ENCODE measurements at regions not wholly inside any gene's neighbourhood (a gene's known extent, or its start where the extent isn't known, plus 50 kb on each side); places are given as distances from the start of the nearest gene placed in this dataset.
A peak's percentile ranks its signal among the peaks of the same experiment; 100 is the strongest.

GRCh38 chrX:9316096-9316495 is 148.8 kb upstream of the TBL1X start:
- H3K4me1 ChIP-seq (ENCODE audit: insufficient read depth, low read length), result no peaks in the 10 kb centered on the region
- H3K36me3 ChIP-seq (ENCODE audit: insufficient read depth, low read length), result no peaks in the 10 kb centered on the region
- no peaks in the 10 kb centered on the region for H4K20me1 ChIP-seq (ENCODE audit: insufficient read depth, low read length)
- H3K4me3 ChIP-seq (ENCODE audit: low read depth in 1 of 2, low read length in 2 of 2), result no peak overlapping the region
- no peak for DNase-seq
- no peaks in the 10 kb centered on the region for H3K27me3 ChIP-seq (ENCODE audit: insufficient read depth, low read length, poor library complexity)
- no peaks in the 10 kb centered on the region for H3K79me2 ChIP-seq (ENCODE audit: insufficient read depth, low read length)
- H3K9me3 ChIP-seq (ENCODE audit: insufficient read depth, low read length, severe bottlenecking), result no peaks in the 10 kb centered on the region
- H3K27ac ChIP-seq (ENCODE audit: low read length), result no peak overlapping the region
- H2AFZ ChIP-seq (ENCODE audit: low read depth, low read length), result no peak overlapping the region
- no peak overlapping the region for H3K9ac ChIP-seq (ENCODE audit: low read depth, low read length)
- H3K4me2 ChIP-seq (ENCODE audit: insufficient read depth, low read length), result no peak overlapping the region
- no peak for TF ChIP-seq CTCF (IDR thresholded peaks at IDR 0.05; ENCODE audit: borderline replicate concordance, extremely low read depth, low read length, poor library complexity, severe bottlenecking)
- no peak for TF ChIP-seq EZH2 (IDR thresholded peaks at IDR 0.05; ENCODE audit: borderline replicate concordance, low read depth, low read length, severe bottlenecking)
- ATAC-seq (ENCODE audit: insufficient read depth, low read depth), result no peak

GRCh38 chrX:9317176-9317575 is 147.7 kb upstream of the TBL1X start:
- no peak overlapping the region for H3K9ac ChIP-seq (ENCODE audit: low read depth, low read length)
- H2AFZ ChIP-seq (ENCODE audit: low read depth, low read length), result no peak overlapping the region
- H3K36me3 ChIP-seq (ENCODE audit: insufficient read depth, low read length), result no peaks in the 10 kb centered on the region
- DNase-seq, result no peak
- no peaks in the 10 kb centered on the region for H3K4me1 ChIP-seq (ENCODE audit: insufficient read depth, low read length)
- H3K9me3 ChIP-seq (ENCODE audit: insufficient read depth, low read length, severe bottlenecking), result no peaks in the 10 kb centered on the region
- H3K27ac ChIP-seq (ENCODE audit: low read length), result no peak overlapping the region
- TF ChIP-seq CTCF (IDR thresholded peaks at IDR 0.05; ENCODE audit: borderline replicate concordance, extremely low read depth, low read length, poor library complexity, severe bottlenecking) (no peak), EZH2 (IDR thresholded peaks at IDR 0.05; ENCODE audit: borderline replicate concordance, low read depth, low read length, severe bottlenecking) (no peak)
- no peaks in the 10 kb centered on the region for H3K27me3 ChIP-seq (ENCODE audit: insufficient read depth, low read length, poor library complexity)
- no peak for ATAC-seq (ENCODE audit: insufficient read depth, low read depth)
- H3K79me2 ChIP-seq (ENCODE audit: insufficient read depth, low read length), result no peaks in the 10 kb centered on the region
- H4K20me1 ChIP-seq (ENCODE audit: insufficient read depth, low read length), result no peaks in the 10 kb centered on the region
- no peak overlapping the region for H3K4me2 ChIP-seq (ENCODE audit: insufficient read depth, low read length)
- no peak overlapping the region for H3K4me3 ChIP-seq (ENCODE audit: low read depth in 1 of 2, low read length in 2 of 2)

GRCh38 chrX:9318213-9318612 is 146.6 kb upstream of the TBL1X start:
- ATAC-seq (ENCODE audit: insufficient read depth, low read depth), result peak; percentile 49; the same call in 1 of the 3 replicates
- no peak overlapping the region for H3K4me2 ChIP-seq (ENCODE audit: insufficient read depth, low read length)
- no peaks in the 10 kb centered on the region for H4K20me1 ChIP-seq (ENCODE audit: insufficient read depth, low read length)
- H3K9ac ChIP-seq (ENCODE audit: low read depth, low read length), result no peak overlapping the region
- no peaks in the 10 kb centered on the region for H3K79me2 ChIP-seq (ENCODE audit: insufficient read depth, low read length)
- no peaks in the 10 kb centered on the region for H3K4me1 ChIP-seq (ENCODE audit: insufficient read depth, low read length)
- no peaks in the 10 kb centered on the region for H3K27me3 ChIP-seq (ENCODE audit: insufficient read depth, low read length, poor library complexity)
- no peak for DNase-seq
- no peak overlapping the region for H3K4me3 ChIP-seq (ENCODE audit: low read depth in 1 of 2, low read length in 2 of 2)
- no peaks in the 10 kb centered on the region for H3K9me3 ChIP-seq (ENCODE audit: insufficient read depth, low read length, severe bottlenecking)
- TF ChIP-seq CTCF (IDR thresholded peaks at IDR 0.05; ENCODE audit: borderline replicate concordance, extremely low read depth, low read length, poor library complexity, severe bottlenecking), result no peak
- no peak for TF ChIP-seq EZH2 (IDR thresholded peaks at IDR 0.05; ENCODE audit: borderline replicate concordance, low read depth, low read length, severe bottlenecking)
- H3K36me3 ChIP-seq (ENCODE audit: insufficient read depth, low read length), result no peaks in the 10 kb centered on the region
- no peak overlapping the region for H3K27ac ChIP-seq (ENCODE audit: low read length)
- no peak overlapping the region for H2AFZ ChIP-seq (ENCODE audit: low read depth, low read length)

GRCh38 chrX:9318766-9319165 is 146.1 kb upstream of the TBL1X start:
- Histone ChIP-seq H3K4me3 (ENCODE audit: low read depth in 1 of 2, low read length in 2 of 2) (no peak overlapping the region), H4K20me1 (ENCODE audit: insufficient read depth, low read length) (no peaks in the 10 kb centered on the region), H3K9ac (ENCODE audit: low read depth, low read length) (no peak overlapping the region), H2AFZ (ENCODE audit: low read depth, low read length) (no peak overlapping the region), H3K36me3 (ENCODE audit: insufficient read depth, low read length) (no peaks in the 10 kb centered on the region), H3K79me2 (ENCODE audit: insufficient read depth, low read length) (no peaks in the 10 kb centered on the region), H3K9me3 (ENCODE audit: insufficient read depth, low read length, severe bottlenecking) (no peaks in the 10 kb centered on the region), H3K27ac (ENCODE audit: low read length) (no peak overlapping the region), H3K4me2 (ENCODE audit: insufficient read depth, low read length) (no peak overlapping the region), H3K27me3 (ENCODE audit: insufficient read depth, low read length, poor library complexity) (no peaks in the 10 kb centered on the region), H3K4me1 (ENCODE audit: insufficient read depth, low read length) (no peaks in the 10 kb centered on the region)
- no peak for DNase-seq
- no peak for ATAC-seq (ENCODE audit: insufficient read depth, low read depth)
- TF ChIP-seq EZH2 (IDR thresholded peaks at IDR 0.05; ENCODE audit: borderline replicate concordance, low read depth, low read length, severe bottlenecking) (no peak), CTCF (IDR thresholded peaks at IDR 0.05; ENCODE audit: borderline replicate concordance, extremely low read depth, low read length, poor library complexity, severe bottlenecking) (no peak)
